Stimulated activated CD8-positive, alpha-beta memory T cell treated with anti-CD3 and anti-CD28 coated beads, Interleukin-7, amount 100 ng/mL, for 1 hour (primary cell): ENCODE measurements at regions not wholly inside any gene's neighbourhood (a gene's known extent, or its start where the extent isn't known, plus 50 kb on each side); places are given as distances from the start of the nearest gene placed in this dataset.
"Not testable (repeated sequence)": the region's sequence is repeated elsewhere in the genome, so short reads cannot be mapped to it uniquely, and the experiment has no call there.

Experiments
- DNase-seq, 2 donors: peaks; one replicate each; pipeline ENCODE4 v3.0.0-alpha.2; 2020; ENCODE audit warnings: low read depth in 2 of 2

- not testable (repeated sequence) for DNase-seq
Observed at GRCh38 chr7:81182056-81182455, 263.2 kb upstream of the SEMA3C start.

GRCh38 chr7:81181066-81181465 lies 262.2 kb upstream of the SEMA3C start:
- no peak for DNase-seq

- no peak for DNase-seq
Observed at GRCh38 chr7:81180573-81180972, 261.7 kb upstream of the SEMA3C start.

GRCh38 chr7:81175275-81175940 lies 256.6 kb upstream of the SEMA3C start:
- no peak for DNase-seq

GRCh38 chr7:81173766-81174281 lies 255.0 kb upstream of the SEMA3C start:
- no peak for DNase-seq

GRCh38 chr7:81170291-81170690 lies 251.4 kb upstream of the SEMA3C start:
- no peak for DNase-seq

- DNase-seq: no peak
Observed at GRCh38 chr7:81167934-81168333, 249.1 kb upstream of the SEMA3C start.

GRCh38 chr7:81165070-81165469 lies 246.2 kb upstream of the SEMA3C start:
- DNase-seq: no peak

GRCh38 chr7:81162771-81163525 lies 244.1 kb upstream of the SEMA3C start:
- no peak for DNase-seq

- DNase-seq: no peak
Observed at GRCh38 chr7:81162234-81162633, 243.4 kb upstream of the SEMA3C start.

- no peak for DNase-seq
Observed at GRCh38 chr7:81161451-81162075, 242.7 kb upstream of the SEMA3C start.

GRCh38 chr7:81159402-81159801 lies 240.6 kb upstream of the SEMA3C start:
- no peak for DNase-seq

GRCh38 chr7:81158189-81158588 lies 239.3 kb upstream of the SEMA3C start:
- no peak for DNase-seq

GRCh38 chr7:81155654-81156373 lies 237.0 kb upstream of the SEMA3C start:
- DNase-seq: no peak

GRCh38 chr7:81154565-81154964 lies 235.7 kb upstream of the SEMA3C start:
- DNase-seq: no peak

- DNase-seq: not testable (repeated sequence)
Observed at GRCh38 chr7:81152925-81153324, 234.1 kb upstream of the SEMA3C start.

GRCh38 chr7:81150951-81151361 lies 232.1 kb upstream of the SEMA3C start:
- no peak for DNase-seq

GRCh38 chr7:81143856-81144255 lies 225.0 kb upstream of the SEMA3C start:
- DNase-seq: no peak

GRCh38 chr7:81141257-81142205 lies 222.7 kb upstream of the SEMA3C start:
- not testable (repeated sequence) for DNase-seq

- no peak for DNase-seq
Observed at GRCh38 chr7:81140775-81141174, 221.9 kb upstream of the SEMA3C start.

- DNase-seq: no peak
Observed at GRCh38 chr7:81140252-81140651, 221.4 kb upstream of the SEMA3C start.
